Stimulated activated CD8-positive, alpha-beta memory T cell treated with anti-CD3 and anti-CD28 coated beads, Interleukin-12 subunit alpha, Interleukin-12 subunit beta, amount 100 ng/mL, for 1 hour (primary cell): ENCODE measurements at regions not wholly inside any gene's neighbourhood (a gene's known extent, or its start where the extent isn't known, plus 50 kb on each side); places are given as distances from the start of the nearest gene placed in this dataset.

ENCODE experiments used
- DNase-seq: peaks from one replicate; pipeline ENCODE4 v3.0.0-alpha.2; 2020; ENCODE audit warnings: low read depth

- DNase-seq = no peak
Observed at GRCh38 chr15:96672629-96673028, 342.1 kb downstream of the NR2F2 start.

- DNase-seq = no peak
Observed at GRCh38 chr15:96678386-96678785, 347.9 kb downstream of the NR2F2 start.

GRCh38 chr15:96687388-96688107 is 357.0 kb downstream of the NR2F2 start:
- DNase-seq = no peak

- DNase-seq = no peak
Observed at GRCh38 chr15:96690733-96691132, 360.2 kb downstream of the NR2F2 start.

GRCh38 chr15:96692826-96693225 is 362.3 kb downstream of the NR2F2 start:
- DNase-seq = no peak

- no peak for DNase-seq
Observed at GRCh38 chr15:96693515-96693914, 363.0 kb downstream of the NR2F2 start.

- DNase-seq = no peak
Observed at GRCh38 chr15:96693990-96694517, 363.6 kb downstream of the NR2F2 start.

GRCh38 chr15:96695426-96695825 is 364.9 kb downstream of the NR2F2 start:
- no peak for DNase-seq

- no peak for DNase-seq
Observed at GRCh38 chr15:96699871-96700401, 369.4 kb downstream of the NR2F2 start.

- no peak for DNase-seq
Observed at GRCh38 chr15:96700555-96700954, 370.1 kb downstream of the NR2F2 start.

- DNase-seq = no peak
Observed at GRCh38 chr15:96701443-96701842, 370.9 kb downstream of the NR2F2 start.

GRCh38 chr15:96701877-96702276 is 371.4 kb downstream of the NR2F2 start:
- DNase-seq = no peak

GRCh38 chr15:96702589-96702988 is 372.1 kb downstream of the NR2F2 start:
- no peak for DNase-seq

- DNase-seq = no peak
Observed at GRCh38 chr15:96703091-96703490, 372.6 kb downstream of the NR2F2 start.

- DNase-seq = no peak
Observed at GRCh38 chr15:96703794-96704550, 373.5 kb downstream of the NR2F2 start.

- DNase-seq = no peak
Observed at GRCh38 chr15:96716075-96716474, 385.6 kb downstream of the NR2F2 start.

- DNase-seq = no peak
Observed at GRCh38 chr15:96716478-96716877, 386.0 kb downstream of the NR2F2 start.

GRCh38 chr15:96720251-96720650 is 389.8 kb downstream of the NR2F2 start:
- no peak for DNase-seq

GRCh38 chr15:96720656-96721055 is 390.2 kb downstream of the NR2F2 start:
- no peak for DNase-seq

GRCh38 chr15:96728591-96728990 is 398.1 kb downstream of the NR2F2 start:
- no peak for DNase-seq

- no peak for DNase-seq
Observed at GRCh38 chr15:96732704-96733103, 402.2 kb downstream of the NR2F2 start.

GRCh38 chr15:96733721-96734120 is 403.2 kb downstream of the NR2F2 start:
- DNase-seq = no peak

GRCh38 chr15:96735632-96736240 is 405.2 kb downstream of the NR2F2 start:
- DNase-seq = no peak
